ENCODE measurements at regions not wholly inside any gene's neighbourhood (a gene's known extent, or its start where the extent isn't known, plus 50 kb on each side); places are given as distances from the start of the nearest gene placed in this dataset.
A peak's percentile ranks its signal among the peaks of the same experiment; 100 is the strongest.

DNA sequence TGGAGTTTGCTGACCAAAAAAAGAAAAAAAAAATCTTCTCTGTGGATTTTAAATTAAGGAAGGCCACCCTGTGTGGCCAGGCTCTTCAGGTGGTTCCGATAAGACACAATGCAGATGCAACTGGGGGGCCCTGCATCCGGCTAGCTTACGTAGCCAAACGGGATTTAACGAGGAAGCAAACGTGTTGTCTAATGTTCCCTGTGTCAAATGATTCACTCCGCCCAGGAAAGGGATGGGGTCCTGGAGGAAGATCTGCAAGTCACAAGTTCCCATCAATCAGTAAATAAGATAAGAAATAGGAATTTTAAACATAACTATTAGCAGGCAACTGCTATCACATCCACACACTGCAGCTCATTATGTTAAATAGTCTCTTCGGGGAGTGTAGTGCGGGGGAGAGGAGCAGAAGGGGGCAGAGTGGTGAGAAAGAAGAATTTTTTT, 216.4 kb upstream of the GYPA start:
- TF ChIP-seq, protein P1, sequence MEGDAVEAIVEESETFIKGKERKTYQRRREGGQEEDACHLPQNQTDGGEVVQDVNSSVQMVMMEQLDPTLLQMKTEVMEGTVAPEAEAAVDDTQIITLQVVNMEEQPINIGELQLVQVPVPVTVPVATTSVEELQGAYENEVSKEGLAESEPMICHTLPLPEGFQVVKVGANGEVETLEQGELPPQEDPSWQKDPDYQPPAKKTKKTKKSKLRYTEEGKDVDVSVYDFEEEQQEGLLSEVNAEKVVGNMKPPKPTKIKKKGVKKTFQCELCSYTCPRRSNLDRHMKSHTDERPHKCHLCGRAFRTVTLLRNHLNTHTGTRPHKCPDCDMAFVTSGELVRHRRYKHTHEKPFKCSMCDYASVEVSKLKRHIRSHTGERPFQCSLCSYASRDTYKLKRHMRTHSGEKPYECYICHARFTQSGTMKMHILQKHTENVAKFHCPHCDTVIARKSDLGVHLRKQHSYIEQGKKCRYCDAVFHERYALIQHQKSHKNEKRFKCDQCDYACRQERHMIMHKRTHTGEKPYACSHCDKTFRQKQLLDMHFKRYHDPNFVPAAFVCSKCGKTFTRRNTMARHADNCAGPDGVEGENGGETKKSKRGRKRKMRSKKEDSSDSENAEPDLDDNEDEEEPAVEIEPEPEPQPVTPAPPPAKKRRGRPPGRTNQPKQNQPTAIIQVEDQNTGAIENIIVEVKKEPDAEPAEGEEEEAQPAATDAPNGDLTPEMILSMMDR (IDR thresholded peaks at IDR 0.05; ENCODE audit: low read depth, low read length), result no peak
- no peak for DNase-seq (ENCODE audit: low read depth, low spot score)
- no peak overlapping the region for H3K4me3 ChIP-seq (ENCODE audit: low read depth, low read length)
- in situ Hi-C loops (cut with HindIII; ENCODE audit: low sequenced_read_pairs), result no loop called here

DNA sequence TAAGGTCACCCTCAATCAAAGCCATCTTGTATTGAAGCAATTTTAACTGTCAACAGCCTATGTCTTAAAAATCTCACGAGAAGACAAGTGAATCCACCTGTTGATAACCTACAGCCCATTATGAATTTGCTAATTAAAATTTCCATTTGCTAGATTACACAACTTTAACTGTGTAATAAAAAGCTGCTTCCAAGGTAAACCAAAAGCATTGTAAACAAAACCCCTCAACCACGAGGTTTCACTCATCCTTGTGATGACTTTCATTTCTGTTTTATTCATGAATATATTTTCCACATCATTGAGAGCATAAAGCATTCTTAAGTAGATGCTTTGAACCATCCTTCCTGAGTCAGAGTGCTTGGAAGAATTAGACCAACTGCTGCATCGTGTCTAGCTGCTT, 217.5 kb upstream of the GYPA start:
- no peak for DNase-seq (ENCODE audit: low read depth, low spot score)
- in situ Hi-C loops (cut with HindIII; ENCODE audit: low sequenced_read_pairs), result no loop called here
- no peak overlapping the region for H3K4me3 ChIP-seq (ENCODE audit: low read depth, low read length)
- TF ChIP-seq, protein P1 (IDR thresholded peaks at IDR 0.05; ENCODE audit: low read depth, low read length), result no peak

DNA sequence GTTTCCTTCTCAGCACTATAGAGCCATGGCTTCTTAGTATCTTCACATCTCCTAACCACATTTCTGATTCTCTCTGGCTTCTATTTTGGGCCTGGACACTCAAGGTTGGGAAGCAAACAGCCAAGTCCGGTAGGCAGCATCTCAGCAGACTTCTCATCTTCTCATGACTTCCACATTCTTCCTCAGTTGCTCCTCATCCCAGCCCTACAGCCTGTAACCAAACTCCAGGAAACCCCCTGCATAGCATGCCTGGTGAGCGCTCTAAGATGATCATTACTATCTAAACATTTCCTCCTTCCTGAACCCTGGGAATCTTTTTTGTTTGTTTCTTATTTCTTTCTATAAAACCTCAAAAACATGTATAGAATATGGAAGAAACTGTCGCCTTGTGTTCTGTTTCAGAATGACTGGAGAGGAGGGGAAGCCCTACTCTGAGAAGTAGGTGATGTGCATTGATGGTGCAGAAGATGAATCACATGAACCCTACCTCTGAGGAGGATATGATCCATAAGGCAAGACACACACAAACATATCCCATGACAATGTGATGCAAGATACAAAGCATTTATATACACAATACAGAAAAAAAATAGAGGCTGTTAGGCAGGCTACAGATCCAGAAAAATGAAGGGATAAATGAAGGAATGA, 219.8 kb upstream of the GYPA start:
- peak; percentile 63 for DNase-seq (ENCODE audit: low read depth, low spot score)
- no peak overlapping the region for H3K4me3 ChIP-seq (ENCODE audit: low read depth, low read length)
- in situ Hi-C loops (cut with HindIII; ENCODE audit: low sequenced_read_pairs), result no loop called here
- TF ChIP-seq, protein P1 (IDR thresholded peaks at IDR 0.05; ENCODE audit: low read depth, low read length), result no peak

DNA sequence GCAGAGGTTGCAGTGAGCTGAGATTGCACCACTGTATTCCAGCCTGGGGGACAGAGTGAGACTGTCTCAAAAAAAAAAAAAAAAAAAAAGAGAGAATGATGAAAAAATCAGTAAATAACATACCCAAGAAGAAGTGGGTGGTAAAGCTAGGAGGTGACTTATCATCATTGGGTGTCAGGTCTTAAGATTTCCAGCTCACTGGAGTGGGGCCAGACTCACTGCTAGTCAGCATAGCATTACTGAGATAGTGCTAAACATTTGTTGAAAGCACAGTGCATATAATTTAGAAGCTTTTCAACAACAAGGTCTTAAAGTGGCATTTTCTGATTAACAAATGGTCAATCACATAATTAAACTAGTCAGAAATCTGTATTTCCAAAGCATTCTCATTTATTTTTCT, 221.8 kb upstream of the GYPA start:
- no peak overlapping the region for H3K4me3 ChIP-seq (ENCODE audit: low read depth, low read length)
- in situ Hi-C loops (cut with HindIII; ENCODE audit: low sequenced_read_pairs), result no loop called here
- DNase-seq (ENCODE audit: low read depth, low spot score), result no peak
- TF ChIP-seq, protein P1 (IDR thresholded peaks at IDR 0.05; ENCODE audit: low read depth, low read length), result no peak

DNA sequence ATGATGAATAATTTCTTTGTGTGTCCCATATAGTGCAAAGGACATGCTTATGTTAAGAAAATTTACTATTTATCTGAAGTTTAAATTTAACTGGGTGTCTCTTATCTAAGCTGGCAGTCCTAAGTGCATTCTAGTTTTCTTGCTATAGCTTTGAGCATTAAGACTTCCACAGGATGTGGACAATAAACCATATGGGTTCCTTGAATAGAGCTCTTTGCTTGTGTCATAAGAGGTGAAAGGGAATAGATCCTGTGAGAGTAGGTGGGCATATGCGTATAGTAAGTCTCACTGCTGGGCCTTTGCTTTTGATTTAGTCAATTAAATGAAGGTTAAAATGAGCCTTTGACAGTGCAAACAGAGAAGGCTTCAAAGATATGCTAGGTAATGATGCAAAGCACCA, 223.4 kb upstream of the GYPA start:
- in situ Hi-C loops (cut with HindIII; ENCODE audit: low sequenced_read_pairs), result no loop called here
- DNase-seq (ENCODE audit: low read depth, low spot score), result no peak
- TF ChIP-seq, protein P1 (IDR thresholded peaks at IDR 0.05; ENCODE audit: low read depth, low read length), result no peak
- H3K4me3 ChIP-seq (ENCODE audit: low read depth, low read length), result no peak overlapping the region

DNA sequence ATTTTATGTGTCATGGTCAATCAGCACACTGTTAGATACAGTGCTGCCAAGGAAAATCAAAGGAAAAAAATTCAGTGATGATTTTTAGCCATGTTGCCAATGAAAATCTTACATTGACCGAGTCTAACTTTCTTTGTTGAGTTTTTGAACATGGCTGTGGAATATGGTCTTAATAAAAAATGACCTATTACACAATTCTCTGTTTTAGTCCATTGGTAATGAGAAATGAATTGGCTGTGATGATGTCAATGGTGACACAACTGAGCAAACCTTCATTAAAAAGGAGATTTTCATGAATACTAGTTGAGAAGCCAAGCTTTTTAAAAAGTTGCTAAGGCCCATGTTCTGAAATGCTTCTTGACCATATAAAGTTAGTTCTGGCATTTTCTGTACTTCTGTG, 225.9 kb upstream of the GYPA start:
- in situ Hi-C loops (cut with HindIII; ENCODE audit: low sequenced_read_pairs), result no loop called here
- no peak for DNase-seq (ENCODE audit: low read depth, low spot score)
- H3K4me3 ChIP-seq (ENCODE audit: low read depth, low read length), result no peak overlapping the region
- TF ChIP-seq, protein P1 (IDR thresholded peaks at IDR 0.05; ENCODE audit: low read depth, low read length), result no peak
